ENCODE measurements at regions not wholly inside any gene's neighbourhood (a gene's known extent, or its start where the extent isn't known, plus 50 kb on each side); places are given as distances from the start of the nearest gene placed in this dataset.
"Not testable (repeated sequence)": the region's sequence is repeated elsewhere in the genome, so short reads cannot be mapped to it uniquely, and the experiment has no call there.

DNA sequence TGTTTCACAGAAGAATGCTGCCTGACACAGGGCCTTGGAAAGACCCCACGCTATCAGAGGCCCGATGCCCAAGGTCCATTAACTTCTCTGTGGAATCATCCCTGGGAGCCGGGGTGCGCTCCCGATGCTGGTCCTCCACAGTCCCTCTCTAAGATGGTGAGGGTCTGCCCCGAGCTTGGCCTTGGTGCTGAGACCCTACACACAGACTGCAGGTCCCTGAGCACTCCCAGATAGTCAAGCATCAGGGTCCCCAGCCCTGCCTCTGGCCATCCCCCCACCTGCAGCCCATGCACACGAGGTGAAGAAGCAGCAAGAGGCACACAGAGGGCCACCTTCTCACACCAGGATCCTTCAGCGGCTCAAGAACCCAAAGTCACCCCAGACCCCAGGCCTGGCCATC is 263.3 kb downstream of the MYCN start:
- no peak for DNase-seq (ENCODE audit: low read depth)

DNA sequence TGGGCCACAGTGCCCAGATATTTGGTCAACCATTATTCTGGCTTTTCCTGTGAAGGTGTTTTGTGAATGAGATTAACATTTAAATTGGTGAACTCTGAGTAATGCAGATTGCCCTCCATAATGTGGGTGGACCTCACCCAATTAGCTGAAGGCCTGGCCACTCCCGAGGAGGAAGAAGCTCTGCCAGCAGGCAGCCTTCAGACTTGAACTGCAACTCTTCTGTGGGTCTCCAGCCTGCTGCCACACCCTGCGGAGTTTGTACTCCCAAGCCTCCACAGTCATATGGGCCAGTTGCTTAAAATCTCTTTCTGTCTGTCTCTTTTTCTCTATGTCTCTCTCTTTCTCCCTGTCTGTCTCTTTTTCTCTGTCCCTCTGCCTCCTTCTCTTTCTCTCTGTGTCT is 262.7 kb downstream of the MYCN start:
- DNase-seq (ENCODE audit: low read depth), result no peak

DNA sequence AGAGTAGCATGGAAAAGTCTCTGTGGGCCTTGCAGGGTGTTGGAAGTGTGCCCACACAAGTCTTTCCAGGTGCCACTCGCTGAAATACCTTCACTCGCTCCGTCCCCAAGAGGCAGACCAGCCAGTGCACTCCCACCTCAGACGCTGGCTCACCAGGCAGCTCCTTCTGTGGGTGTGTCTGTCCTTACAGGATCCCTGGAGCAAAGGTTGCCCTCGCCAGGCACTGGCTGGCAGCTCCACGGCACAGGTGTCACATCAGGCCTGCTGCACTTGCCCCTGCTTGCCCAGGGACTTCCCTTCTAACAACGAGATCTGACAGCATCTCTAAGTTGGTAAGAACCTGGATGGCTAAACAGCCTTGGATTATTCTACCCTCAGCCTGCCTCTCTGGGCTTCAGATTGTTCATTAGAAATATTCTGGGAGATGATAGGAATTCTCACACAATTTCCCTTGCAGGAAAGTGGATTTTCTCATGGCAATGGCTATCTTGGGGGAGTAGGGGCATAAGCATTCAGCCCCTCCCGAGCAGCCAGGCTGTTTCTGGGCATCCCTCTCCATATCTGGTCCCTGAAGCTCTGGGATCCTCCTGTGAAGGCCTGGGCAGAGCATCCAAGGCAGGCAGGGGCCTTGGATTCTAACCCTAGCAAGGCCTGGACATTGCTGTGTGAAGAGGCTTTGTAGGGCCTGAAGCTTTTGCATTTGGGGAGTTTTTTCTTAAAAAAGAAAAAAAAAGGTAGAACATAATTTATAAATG is 262.1 kb downstream of the MYCN start:
- DNase-seq (ENCODE audit: low read depth), result no peak

DNA sequence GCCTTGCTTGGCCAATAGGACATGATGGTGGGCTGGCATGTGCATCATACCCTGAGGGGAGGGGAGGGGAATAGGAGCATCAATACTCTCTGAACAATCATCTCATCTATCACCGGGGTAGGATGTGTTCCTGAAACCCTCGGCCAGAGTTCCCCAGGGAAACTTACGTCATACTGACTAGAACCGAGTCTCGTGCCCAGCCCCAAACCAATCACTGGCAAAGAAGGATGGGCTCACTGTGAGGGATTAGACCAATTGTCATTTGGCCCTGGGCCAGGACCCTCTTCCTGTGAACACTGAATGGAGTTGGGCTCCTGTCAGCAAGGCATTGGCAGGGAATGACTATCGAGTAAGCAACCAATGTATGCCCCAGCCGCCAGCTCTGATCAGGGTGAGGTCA is 261.5 kb downstream of the MYCN start:
- DNase-seq (ENCODE audit: low read depth), result no peak

DNA sequence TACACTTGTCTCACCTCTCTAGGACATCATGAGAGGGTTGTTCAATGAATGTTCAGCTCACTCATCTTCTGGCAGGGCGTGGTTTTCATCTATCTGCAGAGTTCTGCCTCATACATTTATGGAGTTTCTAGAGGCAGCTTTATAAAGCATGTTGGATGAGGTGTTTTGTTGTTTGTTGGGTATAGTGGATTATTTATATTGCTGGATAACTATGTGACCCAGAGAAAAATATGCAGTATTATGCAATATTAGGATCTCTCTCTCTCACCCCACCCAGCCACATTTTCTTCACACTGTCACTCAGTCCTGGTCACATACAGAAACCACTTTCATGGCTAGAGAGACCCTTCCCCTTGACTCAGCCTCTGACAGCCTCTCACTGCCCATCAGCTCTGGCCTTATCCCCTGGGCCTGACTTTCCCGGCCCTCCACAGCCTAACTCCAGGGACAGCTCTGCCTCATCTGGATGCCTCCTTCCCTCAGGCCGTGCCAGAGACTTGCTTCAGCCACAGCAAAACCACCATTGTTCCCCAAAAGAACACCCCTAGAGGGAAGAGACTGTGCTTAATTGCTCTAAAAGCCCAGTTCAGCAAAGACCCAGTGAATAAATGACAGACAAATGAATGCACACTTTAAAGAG is 260.3 kb downstream of the MYCN start:
- no peak for DNase-seq (ENCODE audit: low read depth)

DNA sequence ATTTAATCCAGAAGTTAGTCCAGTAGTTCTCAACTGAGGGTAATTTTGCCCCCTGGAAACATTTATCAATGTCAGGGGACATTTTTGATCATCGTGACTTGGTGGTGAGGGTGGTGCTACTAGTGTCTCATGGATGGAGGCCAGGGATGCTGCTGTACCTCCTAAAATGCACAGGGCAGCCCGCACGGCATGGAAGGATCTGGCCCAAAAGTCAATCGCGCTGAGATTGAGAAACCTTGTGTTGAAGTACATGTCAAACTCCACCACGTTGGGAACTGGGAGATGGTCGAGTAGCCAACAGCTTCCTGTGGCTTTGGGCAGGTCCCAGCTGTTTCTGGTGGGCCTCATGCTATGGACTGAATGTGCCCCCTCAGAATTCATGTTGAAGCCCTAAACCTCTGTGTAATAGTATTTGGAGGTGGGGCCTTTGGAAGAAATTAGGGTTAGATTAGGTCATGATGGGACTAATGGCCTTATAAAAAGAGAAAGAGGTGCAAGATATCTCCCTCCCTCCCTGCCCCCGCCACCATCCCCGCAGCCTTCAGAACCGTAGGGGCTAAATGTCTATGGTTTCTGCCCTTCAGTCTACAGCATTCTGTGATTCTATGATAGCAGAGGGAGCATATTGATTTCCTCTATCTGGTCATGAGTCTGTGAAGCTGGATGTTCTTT is 259.7 kb downstream of the MYCN start:
- no peak for DNase-seq (ENCODE audit: low read depth)

DNA sequence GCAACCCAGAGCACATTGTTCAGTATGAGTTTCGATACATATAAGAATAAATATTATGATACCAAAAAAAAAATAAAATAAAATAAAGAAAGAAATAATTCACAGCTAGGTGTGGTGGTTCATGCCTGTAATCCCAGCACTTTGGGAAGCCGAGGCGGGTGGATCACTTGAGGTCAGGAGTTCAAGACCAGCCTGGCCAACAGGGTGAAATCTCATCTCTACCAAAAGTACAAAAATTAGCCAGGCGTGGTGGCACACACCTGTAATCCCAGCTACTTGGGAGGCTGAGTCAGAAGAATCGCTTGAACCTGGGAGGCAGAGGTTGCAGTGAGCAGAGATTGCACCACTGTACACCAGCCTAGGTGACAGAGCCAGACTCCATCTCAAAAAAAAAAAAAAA is 258.9 kb downstream of the MYCN start:
- not testable (repeated sequence) for DNase-seq (ENCODE audit: low read depth)

DNA sequence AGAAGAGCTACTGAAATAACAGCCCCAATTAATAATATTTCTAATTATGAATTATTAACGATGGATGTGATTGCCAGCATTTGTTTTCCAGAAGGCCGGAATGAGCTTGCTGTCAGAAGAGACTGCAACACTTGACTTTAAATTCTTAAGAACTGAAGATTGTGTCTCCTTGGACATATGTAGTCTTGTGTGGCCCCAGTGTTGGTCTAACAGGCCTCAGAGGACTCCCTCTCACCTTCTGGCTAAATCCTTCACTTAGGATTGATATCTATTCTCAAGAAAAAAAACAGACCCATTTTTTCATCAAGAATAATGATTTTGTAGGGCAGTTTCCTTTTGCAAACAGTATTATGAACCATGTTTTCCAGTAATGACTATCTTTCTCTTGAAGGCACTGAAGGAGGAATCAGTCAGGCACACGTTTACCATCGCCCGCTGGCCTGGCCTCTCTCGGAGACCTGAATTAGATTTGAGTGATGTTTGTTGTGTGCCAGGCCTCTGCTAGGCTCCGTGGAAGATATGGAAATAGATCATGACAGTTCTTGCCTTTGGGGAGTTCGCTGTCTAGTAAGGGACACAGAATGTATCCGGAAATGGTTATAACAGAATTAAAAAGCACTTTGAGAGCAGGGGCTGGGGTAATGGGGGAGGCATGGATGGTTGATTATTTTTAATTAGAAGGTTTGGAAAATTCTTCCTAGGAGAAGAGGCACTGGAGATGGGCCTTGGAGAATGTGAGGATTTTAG is 258.0 kb downstream of the MYCN start:
- DNase-seq (ENCODE audit: low read depth), result no peak

DNA sequence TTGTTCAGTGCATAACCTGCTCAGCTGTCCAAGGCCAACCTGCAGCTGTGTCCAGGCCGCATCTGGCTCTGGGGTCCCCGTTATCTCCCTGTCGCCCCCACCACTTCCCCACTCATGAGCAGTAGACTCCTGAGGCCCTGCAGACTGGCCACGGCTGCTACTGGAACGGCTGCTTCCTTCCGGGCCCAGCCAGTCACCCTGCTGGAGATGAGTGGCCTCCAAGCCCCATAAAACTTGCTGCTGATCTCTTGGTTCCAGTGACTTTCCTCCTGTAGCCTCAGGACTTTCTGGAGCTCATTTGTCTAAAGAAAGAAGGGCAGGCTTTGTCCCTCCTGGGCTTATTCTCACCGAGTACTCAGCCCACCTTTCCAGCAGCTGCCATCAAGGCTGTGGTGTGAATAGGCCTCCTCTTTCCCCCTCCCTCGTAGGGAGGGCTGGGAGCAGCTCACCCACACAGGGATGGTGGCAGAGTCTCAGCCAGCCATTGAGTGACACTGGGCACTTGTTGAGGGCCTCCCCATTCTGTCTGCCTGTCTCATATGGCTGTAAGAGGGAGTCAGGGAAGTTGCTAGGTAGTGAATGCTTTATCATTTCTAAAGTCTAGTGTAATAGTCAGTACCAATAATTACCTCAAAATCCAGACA is 257.3 kb downstream of the MYCN start:
- DNase-seq (ENCODE audit: low read depth), result no peak

DNA sequence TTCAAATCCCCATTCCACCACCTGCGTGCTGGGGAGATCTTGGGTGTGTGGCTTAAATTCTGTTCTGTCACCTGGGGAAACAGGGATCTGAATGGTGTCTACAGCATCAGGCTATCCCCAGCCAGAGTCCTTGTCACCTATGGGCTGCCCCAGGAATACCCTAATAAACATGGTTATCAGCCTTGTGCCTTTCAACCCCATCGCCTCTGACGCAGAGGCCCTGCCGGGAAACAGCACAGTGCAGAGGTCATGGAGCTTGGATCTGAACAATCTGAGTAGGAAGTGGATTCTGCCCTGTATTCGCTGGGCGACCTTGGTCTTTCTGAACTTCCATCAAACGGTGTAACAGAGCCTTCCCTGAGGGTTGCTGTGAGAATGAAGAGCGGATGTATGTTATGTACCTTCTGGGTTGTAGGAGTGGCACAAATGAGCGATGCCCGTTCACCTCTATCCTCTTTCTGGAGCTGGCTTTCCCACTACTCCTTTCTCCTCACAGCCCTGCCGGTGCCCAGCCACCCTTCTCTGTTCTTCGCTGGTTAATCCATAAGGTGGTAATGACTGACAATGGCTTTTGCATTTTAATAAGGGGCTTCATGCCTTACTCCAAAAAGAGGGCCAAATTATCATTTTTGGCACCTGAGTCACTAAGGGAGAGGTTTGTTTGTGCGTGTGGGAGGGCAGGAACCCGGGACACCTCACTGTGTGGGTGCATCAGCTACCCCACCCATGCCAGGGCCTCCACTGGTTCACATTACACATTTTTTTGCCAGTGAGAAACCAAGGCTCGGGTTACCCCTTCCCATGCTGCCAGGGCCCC is 256.5 kb downstream of the MYCN start:
- DNase-seq (ENCODE audit: low read depth), result no peak

DNA sequence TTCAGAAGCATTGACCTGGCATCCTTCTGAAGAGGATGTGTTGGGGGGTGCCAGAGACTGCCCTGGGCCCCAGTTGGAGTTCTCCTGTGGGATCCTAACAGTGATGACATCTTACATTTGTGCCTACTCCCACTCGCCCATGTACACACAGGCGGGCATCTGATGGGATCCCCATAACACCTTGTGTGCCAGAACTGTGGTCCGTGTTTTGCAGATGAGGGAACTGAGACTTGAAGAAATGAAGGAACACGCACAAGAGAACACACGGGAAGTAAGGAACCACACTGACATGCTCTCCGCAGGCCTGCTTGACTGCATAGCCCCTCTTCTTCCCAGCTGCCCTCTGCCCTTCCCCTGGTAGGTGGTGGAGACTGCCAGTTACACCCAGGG is 255.3 kb downstream of the MYCN start:
- DNase-seq (ENCODE audit: low read depth), result no peak

DNA sequence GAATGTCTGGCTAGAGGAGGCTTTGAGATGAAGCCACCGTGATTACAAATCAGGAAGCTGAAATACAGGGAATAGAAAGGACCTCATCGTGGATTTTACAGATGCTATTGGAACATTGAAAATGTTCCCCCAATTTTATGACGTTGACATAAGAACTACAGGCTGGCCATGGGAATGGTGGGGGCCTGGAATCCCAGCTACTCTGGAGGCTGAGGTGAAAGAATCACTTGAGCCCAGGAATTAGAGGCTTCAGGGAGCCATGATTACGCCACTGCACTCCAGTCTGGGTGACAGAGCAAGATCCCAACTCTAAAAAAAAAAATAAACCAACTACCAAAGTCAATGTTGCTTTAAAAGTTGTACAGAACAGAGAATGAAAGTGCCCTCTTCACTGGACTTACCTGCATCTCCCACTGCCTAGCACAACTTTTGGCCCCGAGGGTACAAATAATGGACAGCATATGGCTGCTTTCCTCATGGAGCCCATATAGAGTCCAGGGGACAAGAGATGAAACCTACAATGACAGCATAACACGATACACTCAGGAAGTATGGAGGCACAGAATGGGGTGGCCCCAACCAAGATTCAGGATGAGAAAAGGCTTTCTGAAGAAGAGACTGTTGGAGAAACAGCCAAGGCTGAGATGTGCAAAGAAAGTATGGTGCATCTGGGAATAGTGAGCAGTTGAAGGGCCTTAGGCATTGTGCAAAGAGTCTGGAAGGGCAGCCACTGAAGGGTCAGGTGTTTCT is 254.8 kb downstream of the MYCN start:
- no peak for DNase-seq (ENCODE audit: low read depth)

DNA sequence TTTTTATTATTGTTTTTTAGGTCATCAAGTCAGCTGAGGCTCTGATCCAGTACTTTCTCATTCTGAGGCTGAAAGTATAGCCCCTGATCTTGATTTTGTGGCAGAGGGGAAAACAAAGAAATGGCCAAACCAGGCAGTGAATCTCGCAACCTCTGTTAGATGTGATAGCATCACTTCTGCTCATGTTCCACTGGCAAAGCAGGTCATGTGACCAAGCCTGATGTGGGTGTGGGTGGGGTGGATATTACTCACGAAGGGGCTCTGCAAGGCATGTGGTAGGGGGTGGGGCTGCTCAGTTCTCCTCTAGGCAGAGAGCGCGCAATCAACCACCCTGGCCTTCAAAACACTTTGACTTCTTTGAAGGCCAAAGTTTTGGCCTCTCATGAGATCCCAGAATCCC is 254.2 kb downstream of the MYCN start:
- DNase-seq (ENCODE audit: low read depth), result no peak

DNA sequence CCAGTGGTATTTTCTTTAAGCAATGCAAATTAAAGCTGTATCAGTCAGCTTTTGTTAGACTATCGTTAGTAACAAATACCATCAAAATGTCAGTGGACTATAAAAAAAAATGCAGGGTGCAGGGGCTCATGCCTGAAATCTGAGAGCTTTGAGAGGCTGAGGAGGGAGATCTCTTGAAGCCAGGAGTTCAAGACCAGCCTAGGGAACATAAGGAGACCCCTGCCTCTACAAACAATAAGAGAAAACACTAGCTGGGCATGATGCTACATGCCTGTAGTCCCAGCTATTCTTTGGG is 253.7 kb downstream of the MYCN start:
- no peak for DNase-seq (ENCODE audit: low read depth)

DNA sequence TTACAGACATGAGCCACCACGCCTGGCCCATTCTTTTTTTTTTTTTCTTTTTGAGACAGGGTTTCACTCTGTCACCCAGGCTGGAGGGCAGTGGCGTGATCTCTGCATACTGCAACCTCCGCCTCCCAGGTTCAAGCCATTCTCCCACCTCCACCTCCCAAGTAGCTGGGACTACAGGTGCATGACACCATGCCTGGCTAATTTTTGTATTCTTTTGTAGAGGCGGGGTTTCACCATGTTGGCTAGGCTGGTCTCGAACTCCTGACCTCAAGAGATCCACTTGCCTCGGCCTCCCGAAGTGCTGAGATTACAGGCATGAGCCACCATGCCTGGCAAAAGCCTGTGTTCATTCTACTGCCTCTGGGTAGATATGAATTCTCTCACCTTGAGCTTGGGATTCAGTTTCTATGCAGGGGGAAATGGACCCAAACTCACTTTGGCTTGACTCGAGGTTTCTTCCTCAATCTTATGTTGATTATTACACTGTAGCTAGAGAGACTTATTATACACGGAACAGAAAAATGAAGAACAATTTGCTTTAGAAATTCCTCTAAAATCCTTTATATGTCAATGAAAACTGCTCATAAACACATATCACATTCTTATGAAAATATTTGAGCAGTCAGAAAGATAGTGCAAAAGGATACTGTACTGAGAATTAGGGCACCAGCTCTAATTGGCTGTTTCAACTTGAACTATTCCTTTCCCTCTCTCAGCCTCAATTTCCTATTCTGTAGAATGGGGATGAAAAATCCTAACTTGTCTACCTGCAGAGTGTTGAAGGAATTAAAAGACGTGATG is 252.3 kb downstream of the MYCN start:
- no peak for DNase-seq (ENCODE audit: low read depth)

DNA sequence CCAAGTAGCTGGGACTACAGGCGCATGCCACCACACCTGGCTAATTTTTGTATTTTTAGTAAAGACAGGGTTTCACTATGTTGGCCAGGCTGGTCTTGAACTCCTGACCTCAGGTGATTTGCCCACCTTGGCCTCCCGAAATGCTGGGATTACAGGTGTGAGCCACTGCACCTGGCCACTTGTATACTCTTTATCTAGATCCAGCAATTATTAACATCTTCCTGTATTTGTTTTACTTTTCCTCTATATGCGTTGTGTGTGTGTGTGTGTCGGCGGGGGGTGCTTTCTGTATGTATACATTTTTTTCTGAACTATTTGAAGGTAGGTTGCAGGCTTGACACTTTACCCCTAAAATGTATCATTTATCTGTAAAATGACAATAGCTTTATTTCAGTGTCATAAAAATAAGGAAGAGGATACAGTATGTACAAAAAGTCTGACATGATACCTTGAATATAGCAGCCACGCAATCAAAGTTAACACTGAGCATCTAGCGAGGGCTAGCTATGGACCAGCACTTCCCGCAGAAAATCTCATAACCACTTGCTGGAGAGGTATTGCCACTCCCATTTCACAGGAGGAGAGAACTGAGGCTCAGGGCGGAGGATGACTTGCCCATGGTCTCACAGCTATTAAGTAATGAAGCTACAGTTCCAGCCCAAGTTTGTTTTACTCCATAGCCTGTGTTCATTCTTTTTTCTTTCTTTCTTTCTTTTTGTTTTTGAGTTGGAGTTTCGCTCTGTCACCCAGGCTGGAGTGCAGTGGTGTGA is 251.3 kb downstream of the MYCN start:
- DNase-seq (ENCODE audit: low read depth), result no peak

DNA sequence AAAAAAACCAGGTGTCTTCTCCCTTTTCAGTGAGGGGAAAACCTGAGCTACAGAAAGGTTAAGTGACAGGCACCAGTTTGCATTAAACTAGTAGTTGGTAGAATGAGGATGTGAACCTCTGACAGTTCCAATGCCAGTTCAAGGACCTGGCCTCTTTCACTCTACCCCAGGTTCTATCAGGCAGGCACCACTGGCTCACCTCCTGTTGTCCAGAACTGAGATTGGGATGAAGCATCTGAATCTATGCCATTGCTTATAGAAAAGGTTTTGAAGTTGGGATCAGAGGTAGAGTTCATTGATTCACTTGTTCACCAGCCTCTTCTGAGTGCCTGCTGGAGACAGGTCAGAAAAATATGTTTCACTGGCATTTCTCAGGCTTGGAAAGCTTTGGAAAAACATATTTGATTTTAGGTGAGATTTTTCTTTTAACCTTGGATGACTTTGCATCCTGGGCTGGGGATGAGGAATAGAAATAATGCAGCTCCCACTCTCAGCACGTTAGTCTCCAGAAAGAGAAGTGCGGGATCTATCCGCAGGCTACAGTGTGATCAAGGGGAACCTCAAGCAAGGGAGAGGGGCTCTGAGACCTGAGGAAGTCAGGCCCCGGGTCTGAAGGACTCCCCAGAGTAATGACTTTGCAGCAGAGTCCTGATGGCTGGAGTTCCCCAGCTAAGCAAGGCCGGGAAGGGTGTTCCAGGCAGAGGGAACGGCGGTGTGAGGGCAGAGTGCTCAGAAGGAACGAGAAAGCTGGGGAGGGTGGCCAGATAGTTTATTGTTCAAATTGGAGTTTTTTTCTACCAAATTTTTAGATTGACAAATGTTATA is 250.3 kb downstream of the MYCN start:
- no peak for DNase-seq (ENCODE audit: low read depth)

DNA sequence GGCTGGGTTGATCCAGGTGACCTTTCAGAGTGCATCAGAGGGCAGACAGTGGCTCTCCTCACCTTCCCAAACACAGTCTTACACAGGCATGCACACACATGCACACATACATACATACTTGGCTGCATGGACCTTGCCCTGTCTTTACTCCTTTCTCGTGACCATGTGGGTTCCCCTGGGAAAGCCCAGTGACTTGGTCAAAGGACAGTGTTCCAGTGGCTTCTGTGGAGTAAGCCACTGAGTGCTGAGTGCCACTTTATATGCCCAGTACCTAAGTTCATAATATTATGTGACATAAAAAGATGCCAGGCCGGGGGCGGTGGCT is 249.4 kb downstream of the MYCN start:
- no peak for DNase-seq (ENCODE audit: low read depth)

Data from M059J (cell line).